Stimulated activated naive CD4-positive, alpha-beta T cell treated with Interleukin-2 at 50 U/mL for 16 hours (primary cell): ENCODE measurements at regions not wholly inside any gene's neighbourhood (a gene's known extent, or its start where the extent isn't known, plus 50 kb on each side); places are given as distances from the start of the nearest gene placed in this dataset.

ENCODE experiments used
- DNase-seq: peaks from one replicate; lab custom pipeline; 2025; lab: John Stamatoyannopoulos, UW

- no peak for DNase-seq
Measured at GRCh38 chr4:58553679-58554078, 1443.5 kb upstream of the IGFBP7 start.

DNA sequence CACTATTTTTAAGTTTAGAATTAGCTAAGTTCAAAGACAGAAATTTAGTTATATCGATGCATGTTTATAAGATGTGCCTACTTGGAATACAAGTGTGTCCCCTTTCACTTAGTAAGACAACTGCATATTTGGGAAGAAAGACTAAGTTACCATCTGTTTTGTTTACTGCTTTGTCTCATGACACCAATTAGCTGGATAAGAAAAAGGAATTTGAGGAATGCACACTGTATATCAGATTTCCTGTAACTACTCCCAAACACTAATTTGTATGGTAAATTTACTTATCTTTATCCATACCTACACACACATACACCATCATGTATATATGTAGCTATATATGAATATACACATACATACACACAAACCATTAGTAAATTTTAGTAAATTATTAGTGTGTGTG is 1442.8 kb upstream of the IGFBP7 start:
- DNase-seq = no peak

- DNase-seq = no peak
Measured at GRCh38 chr4:58551676-58552075, 1441.5 kb upstream of the IGFBP7 start.

- DNase-seq = no peak
Measured at GRCh38 chr4:58543465-58543864, 1433.3 kb upstream of the IGFBP7 start.

GRCh38 chr4:58541926-58542325 is 1431.7 kb upstream of the IGFBP7 start:
- no peak for DNase-seq

DNA sequence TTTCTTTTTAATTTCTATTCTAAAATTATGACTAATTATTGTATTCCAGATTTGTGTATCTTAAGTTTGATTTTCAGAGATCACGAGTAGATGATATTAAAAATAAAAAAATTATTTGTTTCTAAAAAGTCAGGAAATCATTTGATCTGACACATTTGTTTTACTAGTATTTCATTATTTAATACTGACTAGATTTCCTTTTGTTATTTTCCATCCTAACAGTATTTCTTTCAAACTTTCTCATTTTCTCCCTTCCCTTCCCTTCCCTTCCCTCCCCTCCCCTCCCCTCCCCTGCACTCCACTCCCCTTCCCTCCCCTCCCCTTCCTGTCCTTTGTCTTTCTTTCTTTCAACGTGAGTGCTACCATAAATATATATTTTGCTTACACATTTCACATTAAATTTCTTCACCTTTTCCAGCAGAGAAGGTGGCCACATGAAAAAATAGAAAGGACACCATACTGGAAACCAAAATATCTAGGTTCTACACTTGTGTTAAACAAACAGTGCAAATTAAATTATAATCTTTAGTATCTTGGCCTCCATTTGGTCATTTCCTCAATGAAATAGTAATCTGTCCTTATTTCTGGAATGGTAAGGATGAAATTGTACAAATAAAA is 1412.7 kb upstream of the IGFBP7 start:
- DNase-seq = no peak

- DNase-seq = no peak
Measured at GRCh38 chr4:58515226-58515625, 1405.0 kb upstream of the IGFBP7 start.

GRCh38 chr4:58514299-58514698 is 1404.1 kb upstream of the IGFBP7 start:
- no peak for DNase-seq

DNA sequence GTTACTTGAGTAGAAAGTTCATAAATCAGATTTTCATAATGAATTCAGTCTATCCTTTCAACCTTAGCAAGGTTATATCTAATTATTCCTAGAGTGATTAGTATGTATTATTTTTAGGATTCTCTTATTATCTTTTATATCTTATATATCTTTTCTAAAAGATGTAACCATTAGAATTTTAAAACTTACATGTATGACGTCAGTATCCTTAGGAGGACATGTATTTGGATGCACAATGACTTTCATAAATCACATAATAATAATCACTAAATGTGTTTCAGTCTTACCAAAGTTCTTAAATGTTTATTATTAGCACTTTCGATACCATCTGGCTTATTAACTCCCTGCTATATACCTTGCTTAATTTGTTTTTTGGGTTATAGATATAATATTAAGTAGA is 1400.5 kb upstream of the IGFBP7 start:
- DNase-seq = no peak

DNA sequence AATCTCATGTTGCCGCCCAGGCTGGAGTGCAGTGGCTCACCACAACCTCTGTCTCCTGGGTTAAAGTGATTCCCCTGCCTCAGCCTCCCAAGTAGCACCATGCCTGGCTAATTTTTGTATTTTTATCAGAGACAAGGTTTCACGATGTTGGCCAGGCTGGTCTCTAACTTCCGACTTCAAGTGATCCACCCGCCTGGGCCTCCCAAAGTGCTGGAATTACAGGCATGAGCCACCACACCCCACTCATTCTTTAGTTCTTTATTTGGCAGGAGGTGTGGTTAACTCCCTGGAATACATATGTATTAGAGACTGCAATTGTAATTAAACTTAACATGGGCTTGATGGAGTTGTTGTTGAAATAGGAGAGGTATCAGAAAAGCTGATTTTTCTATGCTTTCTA is 1396.9 kb upstream of the IGFBP7 start:
- DNase-seq = no peak

DNA sequence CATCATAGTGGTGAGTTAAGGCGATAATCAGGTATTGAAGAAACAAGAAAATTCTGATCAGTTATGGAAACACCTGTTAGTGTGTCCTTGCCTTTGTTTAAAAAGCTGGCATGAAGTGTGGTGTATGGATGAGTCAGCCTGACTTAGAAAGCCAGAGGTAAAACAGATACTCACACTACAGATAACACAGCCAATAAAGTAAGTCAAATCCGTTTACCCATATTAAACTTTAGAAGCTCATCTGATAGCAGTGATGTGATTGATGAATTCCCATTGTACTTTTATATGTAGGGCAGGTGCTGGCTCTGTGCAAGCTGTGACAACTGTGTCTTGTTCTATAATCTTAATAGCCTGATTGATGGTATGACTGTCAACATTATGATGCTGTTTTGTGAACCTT is 1392.7 kb upstream of the IGFBP7 start:
- no peak for DNase-seq

GRCh38 chr4:58499182-58499581 is 1389.0 kb upstream of the IGFBP7 start:
- DNase-seq = no peak

GRCh38 chr4:58491620-58492019 is 1381.4 kb upstream of the IGFBP7 start:
- DNase-seq = no peak

DNA sequence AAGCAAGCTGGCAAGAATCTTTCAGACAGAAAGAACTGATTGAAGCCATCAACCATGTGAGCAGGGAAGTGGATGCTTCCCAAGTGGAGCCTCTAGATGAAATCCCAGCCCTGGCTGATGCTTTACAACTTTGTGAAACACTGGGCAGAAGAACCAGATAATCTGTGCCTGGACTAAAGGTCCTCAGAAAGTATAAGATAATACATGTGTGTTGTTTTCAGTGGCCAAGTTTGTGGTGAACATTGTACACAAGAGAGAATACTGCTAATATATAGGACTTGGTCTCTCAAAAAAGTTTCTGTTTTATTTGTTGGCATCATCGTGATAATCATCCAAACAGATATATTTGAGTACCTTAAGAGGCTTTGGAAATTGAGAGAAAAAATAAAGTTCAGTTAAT is 1367.8 kb upstream of the IGFBP7 start:
- no peak for DNase-seq

- DNase-seq = no peak
Measured at GRCh38 chr4:58477513-58477912, 1367.3 kb upstream of the IGFBP7 start.

- DNase-seq = no peak
Measured at GRCh38 chr4:58475097-58475496, 1364.9 kb upstream of the IGFBP7 start.

DNA sequence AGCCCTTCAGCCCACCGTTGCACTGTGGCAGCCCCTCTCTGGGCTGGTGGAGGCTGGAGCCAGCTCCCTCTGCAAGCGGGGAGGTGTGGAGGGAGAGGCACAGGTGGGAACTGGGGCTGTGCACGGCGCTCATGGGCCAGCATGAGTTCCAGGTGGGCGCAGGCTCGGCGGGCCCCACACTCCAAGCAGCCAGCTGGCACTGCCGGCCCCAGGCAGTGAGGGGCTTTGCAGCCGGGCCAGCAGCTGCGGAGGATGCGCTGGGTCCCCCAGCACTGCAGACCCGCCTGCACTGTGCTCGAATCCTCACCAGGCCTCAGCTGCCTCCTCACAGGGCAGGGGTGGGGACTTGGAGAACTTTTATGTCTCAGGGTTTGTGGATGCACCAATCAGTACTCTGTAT is 1354.8 kb upstream of the IGFBP7 start:
- DNase-seq = no peak

GRCh38 chr4:58456727-58457384 is 1346.7 kb upstream of the IGFBP7 start:
- no peak for DNase-seq

DNA sequence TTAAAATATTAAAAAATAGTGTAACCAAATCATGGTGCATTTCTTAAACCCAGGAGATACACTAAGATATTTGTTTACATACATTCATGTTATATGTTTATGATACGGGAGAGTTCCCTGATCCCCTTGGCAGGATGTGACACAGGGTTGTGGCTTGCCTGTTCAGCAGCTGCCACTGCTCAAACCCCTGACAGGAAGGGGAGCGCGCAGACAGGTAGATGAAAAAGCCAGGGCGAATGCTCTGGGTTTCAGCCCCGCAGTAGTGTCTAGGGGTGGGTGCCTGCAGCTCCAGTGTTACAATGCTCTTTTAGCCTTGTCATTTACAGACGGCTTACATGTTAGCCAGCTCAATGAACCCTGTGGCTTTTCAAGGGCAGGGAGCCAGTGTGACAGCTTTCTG is 1343.8 kb upstream of the IGFBP7 start:
- no peak for DNase-seq

DNA sequence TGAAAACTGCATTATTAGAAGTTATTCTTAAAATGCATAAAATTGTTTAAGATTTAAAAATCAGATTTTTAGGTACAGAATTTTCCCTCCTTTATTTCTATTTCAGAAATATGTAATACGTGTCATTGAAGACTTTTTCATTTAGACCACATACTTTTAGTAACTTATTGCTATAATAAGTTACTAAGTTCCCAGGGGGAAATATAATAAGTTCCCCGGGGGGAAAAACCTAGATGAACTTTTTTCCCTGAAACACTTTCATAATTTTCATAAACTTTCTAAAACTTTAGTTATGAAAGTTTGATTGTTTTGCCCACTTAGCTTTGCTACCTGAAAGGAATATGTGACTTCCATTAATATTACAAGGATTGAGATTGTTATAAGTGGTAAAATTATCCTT is 1341.5 kb upstream of the IGFBP7 start:
- no peak for DNase-seq

- no peak for DNase-seq
Measured at GRCh38 chr4:58435871-58436270, 1325.7 kb upstream of the IGFBP7 start.

DNA sequence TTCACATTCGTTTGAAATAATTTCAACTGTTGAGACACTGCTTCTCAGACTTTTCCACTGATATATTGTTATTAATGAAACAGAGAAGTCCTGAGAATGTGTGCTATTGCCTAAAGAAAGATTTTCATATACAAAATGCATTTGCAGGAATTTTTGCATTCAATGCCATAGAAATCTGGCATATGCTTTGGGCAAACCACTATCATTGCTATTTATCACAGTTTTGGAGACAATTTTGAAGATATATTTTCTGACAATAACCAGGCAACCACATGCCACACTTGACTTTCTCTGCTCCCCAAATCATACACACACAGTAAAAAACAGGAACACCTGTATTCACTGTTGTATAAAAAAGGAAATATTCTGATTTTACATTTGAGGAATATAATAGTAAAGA is 1303.7 kb upstream of the IGFBP7 start:
- no peak for DNase-seq

GRCh38 chr4:58411904-58412303 is 1301.7 kb upstream of the IGFBP7 start:
- DNase-seq = no peak

GRCh38 chr4:58406762-58407161 is 1296.6 kb upstream of the IGFBP7 start:
- no peak for DNase-seq
